ENCODE measurements at regions not wholly inside any gene's neighbourhood (a gene's known extent, or its start where the extent isn't known, plus 50 kb on each side); places are given as distances from the start of the nearest gene placed in this dataset.

DNA sequence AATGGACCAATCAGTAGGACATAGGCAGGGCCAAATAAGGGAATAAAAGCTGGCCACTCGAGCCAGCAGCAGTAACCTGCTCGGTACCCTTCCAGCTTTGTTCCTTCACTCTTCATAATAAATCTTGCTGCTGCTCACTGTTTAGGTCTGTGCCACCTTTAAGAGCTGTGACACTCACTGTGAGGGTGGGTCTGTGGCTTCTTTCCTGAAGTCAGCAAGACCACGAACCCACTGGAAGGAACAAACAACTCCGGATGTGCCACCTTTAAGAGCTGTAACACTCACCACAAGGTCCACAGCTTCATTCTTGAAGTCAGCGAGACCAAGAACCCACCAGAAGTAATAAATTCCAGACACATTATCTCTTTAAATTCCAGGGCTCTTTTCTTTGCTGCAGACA, 1922.3 kb upstream of the PCDH20 start:
- TF ChIP-seq, protein P1, sequence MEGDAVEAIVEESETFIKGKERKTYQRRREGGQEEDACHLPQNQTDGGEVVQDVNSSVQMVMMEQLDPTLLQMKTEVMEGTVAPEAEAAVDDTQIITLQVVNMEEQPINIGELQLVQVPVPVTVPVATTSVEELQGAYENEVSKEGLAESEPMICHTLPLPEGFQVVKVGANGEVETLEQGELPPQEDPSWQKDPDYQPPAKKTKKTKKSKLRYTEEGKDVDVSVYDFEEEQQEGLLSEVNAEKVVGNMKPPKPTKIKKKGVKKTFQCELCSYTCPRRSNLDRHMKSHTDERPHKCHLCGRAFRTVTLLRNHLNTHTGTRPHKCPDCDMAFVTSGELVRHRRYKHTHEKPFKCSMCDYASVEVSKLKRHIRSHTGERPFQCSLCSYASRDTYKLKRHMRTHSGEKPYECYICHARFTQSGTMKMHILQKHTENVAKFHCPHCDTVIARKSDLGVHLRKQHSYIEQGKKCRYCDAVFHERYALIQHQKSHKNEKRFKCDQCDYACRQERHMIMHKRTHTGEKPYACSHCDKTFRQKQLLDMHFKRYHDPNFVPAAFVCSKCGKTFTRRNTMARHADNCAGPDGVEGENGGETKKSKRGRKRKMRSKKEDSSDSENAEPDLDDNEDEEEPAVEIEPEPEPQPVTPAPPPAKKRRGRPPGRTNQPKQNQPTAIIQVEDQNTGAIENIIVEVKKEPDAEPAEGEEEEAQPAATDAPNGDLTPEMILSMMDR (IDR thresholded peaks at IDR 0.05) = no peak
- TF ChIP-seq POLR2A (IDR thresholded peaks at IDR 0.05) (no peak), POLR2AphosphoS5 (IDR thresholded peaks at IDR 0.05) (no peak)

Measured in prostate gland (tissue), 2 donors.